Mononuclear cell (primary cell): ENCODE measurements at regions not wholly inside any gene's neighbourhood (a gene's known extent, or its start where the extent isn't known, plus 50 kb on each side); places are given as distances from the start of the nearest gene placed in this dataset.

Experiments used
- H3K27me3 ChIP-seq: 2 replicates; pipeline ENCODE4 v1.6.0; 2011; ENCODE audit warnings: low read length, control low read depth; ENCODE audit not compliant: insufficient read depth
- H3K4me1 ChIP-seq: 2 replicates; pipeline ENCODE4 v1.5.1; 2011; ENCODE audit warnings: mild to moderate bottlenecking, low read length, control low read depth; ENCODE audit not compliant: insufficient read depth
- H3K4me3 ChIP-seq: 2 replicates; pipeline ENCODE4 v1.5.1; 2011; ENCODE audit warnings: mild to moderate bottlenecking, low read length, moderate library complexity
- H3K9me3 ChIP-seq: 2 replicates; pipeline ENCODE4 v1.5.1; 2011; ENCODE audit warnings: low read depth, mild to moderate bottlenecking, control low read depth, low read length

GRCh38 chr2:220198896-220199295, 571.5 kb downstream of the SLC4A3 start:
- Histone ChIP-seq H3K9me3 (no peaks in the 10 kb centered on the region), H3K4me1 (no peaks in the 10 kb centered on the region), H3K4me3 (no peak overlapping the region), H3K27me3 (no peaks in the 10 kb centered on the region)

GRCh38 chr2:220202066-220202465, 574.6 kb downstream of the SLC4A3 start:
- H3K4me1 ChIP-seq = no peaks in the 10 kb centered on the region
- no peaks in the 10 kb centered on the region for H3K27me3 ChIP-seq
- H3K9me3 ChIP-seq = no peaks in the 10 kb centered on the region
- H3K4me3 ChIP-seq = no peak overlapping the region

GRCh38 chr2:220209093-220209492, 581.7 kb downstream of the SLC4A3 start:
- H3K9me3 ChIP-seq = no peaks in the 10 kb centered on the region
- no peak overlapping the region for H3K4me3 ChIP-seq
- H3K4me1 ChIP-seq = no peaks in the 10 kb centered on the region
- no peaks in the 10 kb centered on the region for H3K27me3 ChIP-seq

GRCh38 chr2:220209751-220210150, 582.3 kb downstream of the SLC4A3 start:
- Histone ChIP-seq H3K4me3 (no peak overlapping the region), H3K27me3 (no peaks in the 10 kb centered on the region), H3K9me3 (no peaks in the 10 kb centered on the region), H3K4me1 (no peaks in the 10 kb centered on the region)

- no peaks in the 10 kb centered on the region for H3K27me3 ChIP-seq
- H3K4me1 ChIP-seq = no peaks in the 10 kb centered on the region
- no peak overlapping the region for H3K4me3 ChIP-seq
- H3K9me3 ChIP-seq = no peaks in the 10 kb centered on the region
Measured at GRCh38 chr2:220212296-220213080, 585.1 kb downstream of the SLC4A3 start.

- no peaks in the 10 kb centered on the region for H3K4me1 ChIP-seq
- H3K4me3 ChIP-seq = no peak overlapping the region
Measured at GRCh38 chr2:220215785-220216184, 588.4 kb downstream of the SLC4A3 start.

GRCh38 chr2:220219371-220219770, 591.9 kb downstream of the SLC4A3 start:
- H3K4me3 ChIP-seq = no peak overlapping the region
- H3K4me1 ChIP-seq = no peaks in the 10 kb centered on the region
- no peaks in the 10 kb centered on the region for H3K27me3 ChIP-seq
- no peaks in the 10 kb centered on the region for H3K9me3 ChIP-seq

More at GRCh38 chr2:220215785-220216184, 588.4 kb downstream of the SLC4A3 start:
- Histone ChIP-seq H3K27me3 (no peaks in the 10 kb centered on the region), H3K9me3 (no peaks in the 10 kb centered on the region)

GRCh38 chr2:220220009-220220408, 592.6 kb downstream of the SLC4A3 start:
- no peaks in the 10 kb centered on the region for H3K27me3 ChIP-seq
- no peaks in the 10 kb centered on the region for H3K4me1 ChIP-seq
- H3K4me3 ChIP-seq = no peak overlapping the region
- H3K9me3 ChIP-seq = no peaks in the 10 kb centered on the region

- Histone ChIP-seq H3K27me3 (no peaks in the 10 kb centered on the region), H3K4me3 (no peak overlapping the region), H3K9me3 (no peaks in the 10 kb centered on the region), H3K4me1 (no peaks in the 10 kb centered on the region)
Measured at GRCh38 chr2:220221992-220222391, 594.6 kb downstream of the SLC4A3 start.

- Histone ChIP-seq H3K9me3 (no peaks in the 10 kb centered on the region), H3K27me3 (no peaks in the 10 kb centered on the region), H3K4me3 (no peak overlapping the region), H3K4me1 (no peaks in the 10 kb centered on the region)
Measured at GRCh38 chr2:220224691-220225543, 597.5 kb downstream of the SLC4A3 start.

GRCh38 chr2:220226076-220226475, 598.6 kb downstream of the SLC4A3 start:
- no peak overlapping the region for H3K4me3 ChIP-seq
- no peaks in the 10 kb centered on the region for H3K4me1 ChIP-seq
- H3K9me3 ChIP-seq = no peaks in the 10 kb centered on the region
- H3K27me3 ChIP-seq = no peaks in the 10 kb centered on the region

- Histone ChIP-seq H3K9me3 (no peaks in the 10 kb centered on the region), H3K4me1 (no peaks in the 10 kb centered on the region), H3K4me3 (no peak overlapping the region), H3K27me3 (no peaks in the 10 kb centered on the region)
Measured at GRCh38 chr2:220226546-220226945, 599.1 kb downstream of the SLC4A3 start.

- H3K4me3 ChIP-seq = no peak overlapping the region
- H3K27me3 ChIP-seq = no peaks in the 10 kb centered on the region
- H3K4me1 ChIP-seq = no peaks in the 10 kb centered on the region
- H3K9me3 ChIP-seq = no peaks in the 10 kb centered on the region
Measured at GRCh38 chr2:220227266-220227920, 600.0 kb downstream of the SLC4A3 start.

GRCh38 chr2:220228310-220229006, 601.0 kb downstream of the SLC4A3 start:
- Histone ChIP-seq H3K4me1 (no peaks in the 10 kb centered on the region), H3K9me3 (no peaks in the 10 kb centered on the region), H3K4me3 (no peak overlapping the region), H3K27me3 (no peaks in the 10 kb centered on the region)

GRCh38 chr2:220240641-220241040, 613.2 kb downstream of the SLC4A3 start:
- H3K4me3 ChIP-seq = no peak overlapping the region
- no peaks in the 10 kb centered on the region for H3K9me3 ChIP-seq
- no peaks in the 10 kb centered on the region for H3K27me3 ChIP-seq
- no peaks in the 10 kb centered on the region for H3K4me1 ChIP-seq
